AG10803 (cell line): ENCODE measurements at regions not wholly inside any gene's neighbourhood (a gene's known extent, or its start where the extent isn't known, plus 50 kb on each side); places are given as distances from the start of the nearest gene placed in this dataset.

Experiments used
- DNase-seq: peaks from one replicate; pipeline ENCODE4 v3.0.0; 2010; ENCODE audit warnings: low read depth
- H3K4me3 ChIP-seq: 2 replicates; pipeline ENCODE4 v1.5.1; 2011; ENCODE audit warnings: mild to moderate bottlenecking, low read length, control low read depth
- TF ChIP-seq, protein P1 (sequence below): conservative IDR thresholded peaks from 2 replicates; pipeline ENCODE4 v1.5.1; 2011; ENCODE audit warnings: mild to moderate bottlenecking, low read length, control low read depth, inconsistent platforms

DNA sequence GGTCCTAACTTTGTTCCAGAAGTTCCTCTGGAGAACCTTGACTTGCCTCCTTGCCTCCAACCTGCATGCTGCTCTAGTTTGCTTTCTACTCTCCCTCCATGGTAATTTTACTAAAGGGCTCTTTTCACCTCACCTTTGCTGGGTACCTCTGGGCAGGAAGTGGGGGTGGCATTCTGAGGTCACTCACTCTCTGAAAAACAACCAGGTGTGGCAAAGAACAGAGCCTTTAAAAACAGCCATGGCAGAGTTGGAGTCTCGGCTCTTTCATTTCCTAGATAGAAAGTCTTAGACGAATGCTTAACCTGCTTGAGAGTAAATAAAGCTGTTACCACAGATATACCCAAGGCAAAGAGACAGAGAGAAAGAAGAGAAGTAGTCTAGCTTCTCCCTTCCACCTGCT, 827.9 kb downstream of the BCL11B start:
- TF ChIP-seq, protein P1, sequence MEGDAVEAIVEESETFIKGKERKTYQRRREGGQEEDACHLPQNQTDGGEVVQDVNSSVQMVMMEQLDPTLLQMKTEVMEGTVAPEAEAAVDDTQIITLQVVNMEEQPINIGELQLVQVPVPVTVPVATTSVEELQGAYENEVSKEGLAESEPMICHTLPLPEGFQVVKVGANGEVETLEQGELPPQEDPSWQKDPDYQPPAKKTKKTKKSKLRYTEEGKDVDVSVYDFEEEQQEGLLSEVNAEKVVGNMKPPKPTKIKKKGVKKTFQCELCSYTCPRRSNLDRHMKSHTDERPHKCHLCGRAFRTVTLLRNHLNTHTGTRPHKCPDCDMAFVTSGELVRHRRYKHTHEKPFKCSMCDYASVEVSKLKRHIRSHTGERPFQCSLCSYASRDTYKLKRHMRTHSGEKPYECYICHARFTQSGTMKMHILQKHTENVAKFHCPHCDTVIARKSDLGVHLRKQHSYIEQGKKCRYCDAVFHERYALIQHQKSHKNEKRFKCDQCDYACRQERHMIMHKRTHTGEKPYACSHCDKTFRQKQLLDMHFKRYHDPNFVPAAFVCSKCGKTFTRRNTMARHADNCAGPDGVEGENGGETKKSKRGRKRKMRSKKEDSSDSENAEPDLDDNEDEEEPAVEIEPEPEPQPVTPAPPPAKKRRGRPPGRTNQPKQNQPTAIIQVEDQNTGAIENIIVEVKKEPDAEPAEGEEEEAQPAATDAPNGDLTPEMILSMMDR, result no peak

DNA sequence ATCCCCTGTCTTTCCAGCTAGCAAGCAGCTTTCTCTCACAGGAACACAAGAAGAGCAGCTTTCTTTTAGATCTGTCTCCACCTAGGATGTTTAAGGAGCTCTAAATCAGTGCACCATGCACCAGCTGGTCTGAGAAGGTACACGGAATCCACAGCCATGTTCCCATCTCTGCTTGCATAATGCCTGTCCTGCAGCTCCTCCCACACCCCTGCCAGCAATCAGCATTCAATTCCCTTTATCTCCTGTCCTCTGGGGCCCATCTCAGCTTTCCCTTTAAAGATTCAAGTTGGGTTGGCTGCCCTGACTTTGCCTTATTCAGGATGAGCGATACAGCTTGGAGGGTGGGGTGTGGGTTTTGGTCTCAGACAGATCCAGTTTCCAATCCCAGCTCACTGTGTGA, 826.3 kb downstream of the BCL11B start:
- TF ChIP-seq, protein P1, result no peak
- no peak for DNase-seq
- H3K4me3 ChIP-seq, result no peak overlapping the region

More for the DNA sequence above, 827.9 kb downstream of the BCL11B start:
- H3K4me3 ChIP-seq, result no peak overlapping the region
- DNase-seq, result no peak

DNA sequence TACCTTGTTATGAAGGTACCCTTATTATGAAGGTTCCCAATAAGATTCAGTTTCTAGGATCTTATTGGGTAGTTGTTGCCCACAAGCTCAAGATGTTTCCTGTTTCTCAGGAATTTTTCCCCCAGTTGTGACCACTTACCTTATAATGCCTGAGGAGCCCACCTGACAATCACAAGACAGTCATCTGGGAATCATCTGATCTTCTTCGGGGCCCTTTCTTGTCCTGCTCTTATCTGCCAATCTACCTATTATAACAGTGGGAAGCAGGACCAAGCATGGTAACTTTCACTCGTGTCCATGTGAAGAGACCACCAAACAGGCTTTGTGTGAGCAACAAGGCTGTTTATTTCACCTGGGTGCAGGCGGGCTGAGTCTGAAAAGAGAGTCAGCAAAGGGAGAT, 825.5 kb downstream of the BCL11B start:
- DNase-seq, result no peak
- TF ChIP-seq, protein P1, result no peak
- H3K4me3 ChIP-seq, result no peak overlapping the region

DNA sequence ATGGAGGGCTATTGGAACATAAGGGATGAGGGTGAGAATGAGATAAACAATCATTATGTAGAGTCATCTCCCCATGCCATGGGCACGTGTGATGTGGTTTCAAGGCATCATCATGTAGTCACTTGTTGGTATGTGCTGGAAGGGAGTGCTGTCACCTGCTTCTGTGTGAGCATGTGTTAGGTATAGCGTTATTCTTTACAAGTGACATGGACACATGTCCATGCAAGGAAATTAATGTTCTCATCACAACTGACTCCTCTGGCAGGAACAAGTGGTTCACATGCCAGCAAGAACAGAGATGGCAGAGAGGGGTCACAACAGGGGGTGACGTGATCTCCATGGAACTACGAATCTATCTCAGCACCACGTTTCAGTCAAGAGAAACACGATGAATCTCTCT, 815.8 kb downstream of the BCL11B start:
- TF ChIP-seq, protein P1, result no peak
- no peak for DNase-seq
- H3K4me3 ChIP-seq, result no peak overlapping the region

DNA sequence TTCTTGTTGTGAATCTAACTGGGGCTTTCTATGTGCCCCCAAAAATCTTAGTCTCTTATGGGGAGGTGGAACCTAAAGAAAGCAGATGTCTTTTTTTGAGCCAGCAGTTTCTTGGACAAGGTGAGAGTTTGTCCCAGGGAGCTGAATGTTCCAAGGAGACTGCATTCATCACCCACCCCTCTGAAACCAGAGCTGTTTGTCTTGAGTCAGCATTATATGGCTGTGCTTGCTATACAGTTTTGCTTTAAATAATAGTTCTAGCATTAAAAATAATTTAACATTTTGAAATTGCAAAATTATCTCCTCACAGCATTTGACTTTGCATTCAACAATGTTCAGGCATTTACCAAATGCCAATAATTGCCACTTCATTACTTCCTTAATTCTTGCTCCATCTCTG, 813.3 kb downstream of the BCL11B start:
- TF ChIP-seq, protein P1, result no peak
- H3K4me3 ChIP-seq, result no peak overlapping the region
- no peak for DNase-seq

DNA sequence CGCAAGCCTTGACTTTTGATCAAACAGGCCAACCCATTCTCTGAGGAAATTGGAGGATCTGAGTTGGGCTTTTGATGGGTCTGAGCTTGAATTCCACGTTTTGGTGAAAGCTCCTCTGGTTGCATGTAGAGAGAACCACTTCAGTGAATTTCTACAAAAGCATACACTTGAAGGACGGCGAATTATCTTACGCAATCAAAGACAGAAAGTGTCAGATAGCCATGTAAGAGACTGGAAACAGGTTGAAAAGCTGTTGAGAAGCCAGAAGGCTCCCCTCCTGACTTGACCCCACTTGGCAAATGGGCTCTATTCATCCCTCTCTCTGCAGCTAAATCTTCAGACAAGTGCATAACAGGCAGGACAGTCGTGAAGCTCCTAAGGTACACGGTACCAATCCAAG, 809.1 kb downstream of the BCL11B start:
- no peak for DNase-seq
- TF ChIP-seq, protein P1, result no peak
- H3K4me3 ChIP-seq, result no peak overlapping the region

DNA sequence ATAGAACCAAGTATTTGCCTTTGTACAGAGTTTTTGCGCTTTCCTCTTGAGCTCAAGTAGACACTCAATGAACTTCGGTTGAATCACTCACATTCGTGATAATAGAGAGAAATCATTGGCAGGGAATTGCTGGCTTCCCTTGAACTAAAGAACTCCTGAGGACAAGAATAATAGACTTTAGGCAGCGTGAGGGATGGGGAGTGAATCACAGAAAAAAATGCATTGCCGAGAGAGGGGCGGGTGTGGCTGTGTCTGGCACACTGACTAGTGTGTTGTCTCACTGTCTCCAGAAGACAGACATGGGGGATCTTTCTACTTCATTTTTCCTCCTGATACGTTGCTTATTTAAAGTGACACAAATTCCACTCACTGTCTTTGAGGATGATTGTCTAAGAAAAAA, 805.2 kb downstream of the BCL11B start:
- TF ChIP-seq, protein P1, result no peak
- peak; percentile 53 for DNase-seq
- H3K4me3 ChIP-seq, result no peak overlapping the region
